ENCODE measurements at regions not wholly inside any gene's neighbourhood (a gene's known extent, or its start where the extent isn't known, plus 50 kb on each side); places are given as distances from the start of the nearest gene placed in this dataset.

DNA sequence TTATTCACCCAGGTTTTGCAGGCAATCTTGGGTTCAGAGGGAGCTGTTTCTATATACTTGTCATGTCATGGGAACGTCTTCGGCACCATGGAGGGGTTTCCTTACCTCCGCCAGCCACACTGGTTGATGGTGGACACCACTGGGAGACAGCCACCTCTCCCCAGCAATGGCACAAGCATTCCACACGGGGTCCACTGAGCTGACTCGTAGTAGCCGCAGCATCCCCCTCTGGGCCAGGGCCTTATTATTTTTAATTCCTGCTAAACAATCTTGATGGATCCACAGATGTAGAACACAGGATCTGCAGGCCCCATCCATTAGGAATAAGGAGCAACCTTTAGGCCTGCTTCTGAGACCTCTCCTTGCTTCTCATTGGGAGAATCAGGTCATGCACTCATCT, 132.9 kb downstream of the DICER1 start:
- Histone ChIP-seq H3K4me1 (ENCODE audit: control insufficient read depth, insufficient read depth, low read length) (no peaks in the 10 kb centered on the region), H3K4me3 (ENCODE audit: low read depth in 2 of 2, low read length in 2 of 2) (no peak overlapping the region), H3K27ac (ENCODE audit: low read length) (no peak overlapping the region), H3K27me3 (ENCODE audit: control insufficient read depth, insufficient read depth, low read length) (no peaks in the 10 kb centered on the region; the same call in 1 of the 2 replicates), H3K9me3 (ENCODE audit: control insufficient read depth, insufficient read depth, low read depth, low read length) (no peaks in the 10 kb centered on the region), H3K36me3 (ENCODE audit: control insufficient read depth, insufficient read depth, low read length) (no peaks in the 10 kb centered on the region)
- no peak for ATAC-seq
- in situ Hi-C loops (cut with HindIII; ENCODE audit: low pct_unique_long_range_greater_than_20kb, low sequenced_read_pairs): no loop called here
- POLR2A ChIA-PET: no interaction called here
- no TSS peak for BruUV-seq (replicated peaks)
- DNase-seq (ENCODE audit: low read depth, low spot score): no peak
- intact Hi-C loops (cut with micrococcal nuclease; ENCODE audit: unreplicated experiment): no loop called here
- CTCF ChIA-PET: no interaction called here
- TF ChIP-seq TCF7L2 (IDR thresholded peaks at IDR 0.05; ENCODE audit: low read depth, low read length) (no peak), POLR2AphosphoS5 (IDR thresholded peaks at IDR 0.05; ENCODE audit: low read depth, low read length) (no peak), SIN3A (IDR thresholded peaks at IDR 0.05; ENCODE audit: borderline replicate concordance, insufficient read depth, low read depth, low read length) (no peak)
- TF ChIP-seq, protein P1, sequence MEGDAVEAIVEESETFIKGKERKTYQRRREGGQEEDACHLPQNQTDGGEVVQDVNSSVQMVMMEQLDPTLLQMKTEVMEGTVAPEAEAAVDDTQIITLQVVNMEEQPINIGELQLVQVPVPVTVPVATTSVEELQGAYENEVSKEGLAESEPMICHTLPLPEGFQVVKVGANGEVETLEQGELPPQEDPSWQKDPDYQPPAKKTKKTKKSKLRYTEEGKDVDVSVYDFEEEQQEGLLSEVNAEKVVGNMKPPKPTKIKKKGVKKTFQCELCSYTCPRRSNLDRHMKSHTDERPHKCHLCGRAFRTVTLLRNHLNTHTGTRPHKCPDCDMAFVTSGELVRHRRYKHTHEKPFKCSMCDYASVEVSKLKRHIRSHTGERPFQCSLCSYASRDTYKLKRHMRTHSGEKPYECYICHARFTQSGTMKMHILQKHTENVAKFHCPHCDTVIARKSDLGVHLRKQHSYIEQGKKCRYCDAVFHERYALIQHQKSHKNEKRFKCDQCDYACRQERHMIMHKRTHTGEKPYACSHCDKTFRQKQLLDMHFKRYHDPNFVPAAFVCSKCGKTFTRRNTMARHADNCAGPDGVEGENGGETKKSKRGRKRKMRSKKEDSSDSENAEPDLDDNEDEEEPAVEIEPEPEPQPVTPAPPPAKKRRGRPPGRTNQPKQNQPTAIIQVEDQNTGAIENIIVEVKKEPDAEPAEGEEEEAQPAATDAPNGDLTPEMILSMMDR (IDR thresholded peaks at IDR 0.05): no peak
- TF ChIP-seq, protein P2, sequence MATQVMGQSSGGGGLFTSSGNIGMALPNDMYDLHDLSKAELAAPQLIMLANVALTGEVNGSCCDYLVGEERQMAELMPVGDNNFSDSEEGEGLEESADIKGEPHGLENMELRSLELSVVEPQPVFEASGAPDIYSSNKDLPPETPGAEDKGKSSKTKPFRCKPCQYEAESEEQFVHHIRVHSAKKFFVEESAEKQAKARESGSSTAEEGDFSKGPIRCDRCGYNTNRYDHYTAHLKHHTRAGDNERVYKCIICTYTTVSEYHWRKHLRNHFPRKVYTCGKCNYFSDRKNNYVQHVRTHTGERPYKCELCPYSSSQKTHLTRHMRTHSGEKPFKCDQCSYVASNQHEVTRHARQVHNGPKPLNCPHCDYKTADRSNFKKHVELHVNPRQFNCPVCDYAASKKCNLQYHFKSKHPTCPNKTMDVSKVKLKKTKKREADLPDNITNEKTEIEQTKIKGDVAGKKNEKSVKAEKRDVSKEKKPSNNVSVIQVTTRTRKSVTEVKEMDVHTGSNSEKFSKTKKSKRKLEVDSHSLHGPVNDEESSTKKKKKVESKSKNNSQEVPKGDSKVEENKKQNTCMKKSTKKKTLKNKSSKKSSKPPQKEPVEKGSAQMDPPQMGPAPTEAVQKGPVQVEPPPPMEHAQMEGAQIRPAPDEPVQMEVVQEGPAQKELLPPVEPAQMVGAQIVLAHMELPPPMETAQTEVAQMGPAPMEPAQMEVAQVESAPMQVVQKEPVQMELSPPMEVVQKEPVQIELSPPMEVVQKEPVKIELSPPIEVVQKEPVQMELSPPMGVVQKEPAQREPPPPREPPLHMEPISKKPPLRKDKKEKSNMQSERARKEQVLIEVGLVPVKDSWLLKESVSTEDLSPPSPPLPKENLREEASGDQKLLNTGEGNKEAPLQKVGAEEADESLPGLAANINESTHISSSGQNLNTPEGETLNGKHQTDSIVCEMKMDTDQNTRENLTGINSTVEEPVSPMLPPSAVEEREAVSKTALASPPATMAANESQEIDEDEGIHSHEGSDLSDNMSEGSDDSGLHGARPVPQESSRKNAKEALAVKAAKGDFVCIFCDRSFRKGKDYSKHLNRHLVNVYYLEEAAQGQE (IDR thresholded peaks at IDR 0.05; ENCODE audit: insufficient read depth in 1 of 2, low read depth in 2 of 2, low read length in 1 of 2): no peak

DNA sequence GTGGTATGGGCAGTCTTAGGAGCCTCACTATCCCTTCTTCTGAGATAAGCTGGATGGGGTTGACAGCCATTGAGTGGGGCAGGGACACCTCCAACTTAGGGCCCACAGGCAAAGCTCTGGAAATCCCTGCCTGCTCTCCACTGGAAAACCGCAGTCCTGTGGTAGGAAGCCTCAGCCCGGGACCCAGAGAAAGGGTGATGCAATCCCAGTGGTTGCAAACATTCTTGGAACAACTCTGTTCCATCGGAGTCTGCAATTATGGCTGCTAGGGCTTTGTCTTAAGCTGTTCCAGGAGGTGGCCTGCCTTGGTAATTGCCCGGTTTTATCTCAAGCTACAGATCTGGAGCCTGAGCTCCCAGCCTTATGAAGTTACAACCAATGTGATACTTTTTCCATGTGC, 133.4 kb downstream of the DICER1 start:
- Histone ChIP-seq H3K4me3 (ENCODE audit: low read depth in 2 of 2, low read length in 2 of 2) (no peak overlapping the region), H3K36me3 (ENCODE audit: control insufficient read depth, insufficient read depth, low read length) (no peaks in the 10 kb centered on the region), H3K4me1 (ENCODE audit: control insufficient read depth, insufficient read depth, low read length) (no peaks in the 10 kb centered on the region), H3K27ac (ENCODE audit: low read length) (no peak overlapping the region), H3K9me3 (ENCODE audit: control insufficient read depth, insufficient read depth, low read depth, low read length) (no peaks in the 10 kb centered on the region), H3K27me3 (ENCODE audit: control insufficient read depth, insufficient read depth, low read length) (no peaks in the 10 kb centered on the region; the same call in 1 of the 2 replicates)
- BruUV-seq (replicated peaks): no TSS peak
- POLR2A ChIA-PET: no interaction called here
- CTCF ChIA-PET: no interaction called here
- no peak for TF ChIP-seq TCF7L2 (IDR thresholded peaks at IDR 0.05; ENCODE audit: low read depth, low read length)
- TF ChIP-seq, protein P1 (IDR thresholded peaks at IDR 0.05): no peak
- ATAC-seq (no peak), DNase-seq (ENCODE audit: low read depth, low spot score) (no peak)
- intact Hi-C loops (cut with micrococcal nuclease; ENCODE audit: unreplicated experiment): no loop called here
- in situ Hi-C loops (cut with HindIII; ENCODE audit: low pct_unique_long_range_greater_than_20kb, low sequenced_read_pairs): no loop called here

DNA sequence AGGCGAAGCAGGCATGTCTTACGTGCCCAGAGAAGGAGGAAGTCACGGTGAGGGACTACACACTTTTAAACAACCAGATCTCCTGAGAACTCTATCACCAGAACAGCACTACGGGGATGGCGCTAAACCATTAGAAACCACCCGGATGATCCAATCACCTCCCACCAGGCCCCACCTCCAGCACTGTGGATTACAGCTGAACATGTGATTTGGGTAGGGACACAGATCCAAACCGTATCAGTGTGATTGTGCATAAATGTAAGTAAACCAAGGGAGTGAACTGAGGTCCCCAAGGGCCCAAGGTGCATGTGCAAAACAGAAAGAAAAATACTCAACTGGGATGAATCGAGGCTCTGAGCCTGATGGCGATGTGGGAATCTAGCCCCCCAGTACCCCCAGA, 134.2 kb downstream of the DICER1 start:
- Histone ChIP-seq H3K36me3 (ENCODE audit: control insufficient read depth, insufficient read depth, low read length) (no peaks in the 10 kb centered on the region), H3K4me1 (ENCODE audit: control insufficient read depth, insufficient read depth, low read length) (no peaks in the 10 kb centered on the region), H3K9me3 (ENCODE audit: control insufficient read depth, insufficient read depth, low read depth, low read length) (no peaks in the 10 kb centered on the region), H3K27me3 (ENCODE audit: control insufficient read depth, insufficient read depth, low read length) (no peaks in the 10 kb centered on the region; the same call in 1 of the 2 replicates), H3K4me3 (ENCODE audit: low read depth in 2 of 2, low read length in 2 of 2) (no peak overlapping the region), H3K27ac (ENCODE audit: low read length) (no peak overlapping the region)
- POLR2A ChIA-PET: no interaction called here
- intact Hi-C loops (cut with micrococcal nuclease; ENCODE audit: unreplicated experiment): no loop called here
- no peak for DNase-seq (ENCODE audit: low read depth, low spot score)
- in situ Hi-C loops (cut with HindIII; ENCODE audit: low pct_unique_long_range_greater_than_20kb, low sequenced_read_pairs): no loop called here
- CTCF ChIA-PET: no interaction called here
- TF ChIP-seq, protein P2 (IDR thresholded peaks at IDR 0.05; ENCODE audit: insufficient read depth in 1 of 2, low read depth in 2 of 2, low read length in 1 of 2): no peak
- TF ChIP-seq SIN3A (IDR thresholded peaks at IDR 0.05; ENCODE audit: borderline replicate concordance, insufficient read depth, low read depth, low read length): no peak
- TF ChIP-seq, protein P1 (IDR thresholded peaks at IDR 0.05): no peak
- no peak for TF ChIP-seq TCF7L2 (IDR thresholded peaks at IDR 0.05; ENCODE audit: low read depth, low read length)
- no peak for TF ChIP-seq POLR2AphosphoS5 (IDR thresholded peaks at IDR 0.05; ENCODE audit: low read depth, low read length)
- ATAC-seq: no peak
- no TSS peak for BruUV-seq (replicated peaks)
